ENCODE measurements at regions not wholly inside any gene's neighbourhood (a gene's known extent, or its start where the extent isn't known, plus 50 kb on each side); places are given as distances from the start of the nearest gene placed in this dataset.

GRCh38 chr3:71857956-71858355 lies 73.0 kb upstream of the PROK2 start:
- peaks cover 3% of the 10 kb centered on the region for H3K9me3 Mint-ChIP-seq (ENCODE audit: unreplicated experiment)
- H3K4me3 Mint-ChIP-seq (ENCODE audit: unreplicated experiment), result no peak overlapping the region
- H3K36me3 Mint-ChIP-seq (ENCODE audit: unreplicated experiment), result no peaks in the 10 kb centered on the region
- no peak for DNase-seq (ENCODE audit: extremely low spot score, unreplicated experiment)
- no peaks in the 10 kb centered on the region for H3K4me1 Mint-ChIP-seq (ENCODE audit: unreplicated experiment)
- peaks cover 51% of the 10 kb centered on the region for H3K27me3 Mint-ChIP-seq (ENCODE audit: unreplicated experiment)
- no peak for TF ChIP-seq CTCF (IDR thresholded peaks at IDR 0.05)
- H3K27ac Mint-ChIP-seq (ENCODE audit: unreplicated experiment), result no peak overlapping the region

GRCh38 chr3:71854706-71855105 lies 69.8 kb upstream of the PROK2 start:
- no peak for DNase-seq (ENCODE audit: extremely low spot score, unreplicated experiment)
- peaks cover 41% of the 10 kb centered on the region for H3K27me3 Mint-ChIP-seq (ENCODE audit: unreplicated experiment)
- no peak overlapping the region for H3K27ac Mint-ChIP-seq (ENCODE audit: unreplicated experiment)
- no peak for TF ChIP-seq CTCF (IDR thresholded peaks at IDR 0.05)
- H3K9me3 Mint-ChIP-seq (ENCODE audit: unreplicated experiment), result no peaks in the 10 kb centered on the region
- no peaks in the 10 kb centered on the region for H3K4me1 Mint-ChIP-seq (ENCODE audit: unreplicated experiment)
- H3K36me3 Mint-ChIP-seq (ENCODE audit: unreplicated experiment), result no peaks in the 10 kb centered on the region
- no peak overlapping the region for H3K4me3 Mint-ChIP-seq (ENCODE audit: unreplicated experiment)

GRCh38 chr3:71854096-71854495 lies 69.1 kb upstream of the PROK2 start:
- no peak overlapping the region for H3K27ac Mint-ChIP-seq (ENCODE audit: unreplicated experiment)
- H3K27me3 Mint-ChIP-seq (ENCODE audit: unreplicated experiment), result peaks cover 43% of the 10 kb centered on the region
- no peak overlapping the region for H3K4me3 Mint-ChIP-seq (ENCODE audit: unreplicated experiment)
- H3K36me3 Mint-ChIP-seq (ENCODE audit: unreplicated experiment), result no peaks in the 10 kb centered on the region
- peaks cover 4% of the 10 kb centered on the region for H3K9me3 Mint-ChIP-seq (ENCODE audit: unreplicated experiment)
- no peak for DNase-seq (ENCODE audit: extremely low spot score, unreplicated experiment)
- no peaks in the 10 kb centered on the region for H3K4me1 Mint-ChIP-seq (ENCODE audit: unreplicated experiment)
- no peak for TF ChIP-seq CTCF (IDR thresholded peaks at IDR 0.05)

- H3K27ac Mint-ChIP-seq (ENCODE audit: unreplicated experiment), result no peak overlapping the region
- peaks cover 4% of the 10 kb centered on the region for H3K9me3 Mint-ChIP-seq (ENCODE audit: unreplicated experiment)
- no peak for TF ChIP-seq CTCF (IDR thresholded peaks at IDR 0.05)
- H3K4me1 Mint-ChIP-seq (ENCODE audit: unreplicated experiment), result no peaks in the 10 kb centered on the region
- no peak for DNase-seq (ENCODE audit: extremely low spot score, unreplicated experiment)
- peaks cover 37% of the 10 kb centered on the region for H3K27me3 Mint-ChIP-seq (ENCODE audit: unreplicated experiment)
- H3K4me3 Mint-ChIP-seq (ENCODE audit: unreplicated experiment), result no peak overlapping the region
- H3K36me3 Mint-ChIP-seq (ENCODE audit: unreplicated experiment), result no peaks in the 10 kb centered on the region
Observed at GRCh38 chr3:71851878-71852277, 66.9 kb upstream of the PROK2 start.

GRCh38 chr3:71850654-71851053 lies 65.7 kb upstream of the PROK2 start:
- Mint-ChIP-seq H3K4me3 (ENCODE audit: unreplicated experiment) (no peak overlapping the region), H3K36me3 (ENCODE audit: unreplicated experiment) (no peaks in the 10 kb centered on the region), H3K27me3 (ENCODE audit: unreplicated experiment) (peaks cover 43% of the 10 kb centered on the region), H3K27ac (ENCODE audit: unreplicated experiment) (no peak overlapping the region), H3K9me3 (ENCODE audit: unreplicated experiment) (peaks cover 4% of the 10 kb centered on the region), H3K4me1 (ENCODE audit: unreplicated experiment) (no peaks in the 10 kb centered on the region)
- no peak for TF ChIP-seq CTCF (IDR thresholded peaks at IDR 0.05)
- DNase-seq (ENCODE audit: extremely low spot score, unreplicated experiment), result no peak

Data from osteocyte (in vitro differentiated cells).